Endothelial cell (in vitro differentiated cells): ENCODE measurements at regions not wholly inside any gene's neighbourhood (a gene's known extent, or its start where the extent isn't known, plus 50 kb on each side); places are given as distances from the start of the nearest gene placed in this dataset.

Source experiments
- DNase-seq: peaks from one replicate; pipeline ENCODE4 v3.0.0; 2021; ENCODE audit warnings: low spot score
- H3K27ac Mint-ChIP-seq: one replicate; pipeline ENCODE4 v1.8.0; 2021; ENCODE audit warnings: mixed read lengths, inconsistent platforms; ENCODE audit not compliant: unreplicated experiment
- H3K27me3 Mint-ChIP-seq: one replicate; pipeline ENCODE4 v1.8.0; 2021; ENCODE audit warnings: mild to moderate bottlenecking, moderate library complexity, mixed read lengths, inconsistent platforms; ENCODE audit not compliant: unreplicated experiment
- H3K36me3 Mint-ChIP-seq: one replicate; pipeline ENCODE4 v1.8.0; 2021; ENCODE audit warnings: mild to moderate bottlenecking, low read depth, mixed read lengths, inconsistent platforms; ENCODE audit not compliant: unreplicated experiment
- H3K4me1 Mint-ChIP-seq: one replicate; pipeline ENCODE4 v1.8.0; 2021; ENCODE audit warnings: mild to moderate bottlenecking, mixed read lengths, inconsistent platforms; ENCODE audit not compliant: unreplicated experiment
- H3K4me3 Mint-ChIP-seq: one replicate; pipeline ENCODE4 v1.8.0; 2021; ENCODE audit warnings: mild to moderate bottlenecking, mixed read lengths, inconsistent platforms; ENCODE audit not compliant: unreplicated experiment
- H3K9me3 Mint-ChIP-seq: one replicate; pipeline ENCODE4 v1.8.0; 2021; ENCODE audit warnings: mixed read lengths, inconsistent platforms; ENCODE audit not compliant: unreplicated experiment
- CTCF ChIP-seq: fragments of 200-600 bp; sonication (generic); IDR thresholded peaks from one replicate; pipeline ENCODE4 v1.5.0; 2021; ENCODE audit warnings: antibody characterized with exemption; ENCODE audit not compliant: unreplicated experiment

GRCh38 chr20:39283464-39283863, 321.3 kb downstream of the DHX35 start:
- H3K4me3 Mint-ChIP-seq: no peak overlapping the region
- H3K27ac Mint-ChIP-seq: no peak overlapping the region
- peaks cover 8% of the 10 kb centered on the region for H3K4me1 Mint-ChIP-seq
- H3K9me3 Mint-ChIP-seq: no peaks in the 10 kb centered on the region
- H3K27me3 Mint-ChIP-seq: peaks cover 3% of the 10 kb centered on the region
- peaks cover 7% of the 10 kb centered on the region for H3K36me3 Mint-ChIP-seq
- no peak for TF ChIP-seq CTCF
- DNase-seq: no peak

GRCh38 chr20:39282619-39283092, 320.5 kb downstream of the DHX35 start:
- Mint-ChIP-seq H3K36me3 (peaks cover 3% of the 10 kb centered on the region), H3K27ac (no peak overlapping the region), H3K4me3 (no peak overlapping the region), H3K27me3 (peaks cover 2% of the 10 kb centered on the region), H3K9me3 (no peaks in the 10 kb centered on the region), H3K4me1 (peaks cover 8% of the 10 kb centered on the region)
- no peak for DNase-seq
- no peak for TF ChIP-seq CTCF

GRCh38 chr20:39280875-39281274, 318.7 kb downstream of the DHX35 start:
- Mint-ChIP-seq H3K27me3 (peaks cover 3% of the 10 kb centered on the region), H3K4me3 (no peak overlapping the region), H3K36me3 (no peaks in the 10 kb centered on the region), H3K9me3 (no peaks in the 10 kb centered on the region), H3K27ac (no peak overlapping the region), H3K4me1 (peaks cover 8% of the 10 kb centered on the region)
- TF ChIP-seq CTCF: no peak
- no peak for DNase-seq

GRCh38 chr20:39278230-39278788, 316.2 kb downstream of the DHX35 start:
- Mint-ChIP-seq H3K27ac (no peak overlapping the region), H3K4me1 (peaks cover 8% of the 10 kb centered on the region), H3K4me3 (no peak overlapping the region), H3K27me3 (peaks cover 6% of the 10 kb centered on the region), H3K9me3 (no peaks in the 10 kb centered on the region), H3K36me3 (no peaks in the 10 kb centered on the region)
- no peak for DNase-seq
- TF ChIP-seq CTCF: no peak

GRCh38 chr20:39277185-39277584, 315.0 kb downstream of the DHX35 start:
- no peak overlapping the region for H3K27ac Mint-ChIP-seq
- H3K9me3 Mint-ChIP-seq: no peaks in the 10 kb centered on the region
- H3K27me3 Mint-ChIP-seq: peaks cover 4% of the 10 kb centered on the region
- no peaks in the 10 kb centered on the region for H3K36me3 Mint-ChIP-seq
- no peak overlapping the region for H3K4me3 Mint-ChIP-seq
- TF ChIP-seq CTCF: no peak
- no peak for DNase-seq
- peaks cover under 1% of the 10 kb centered on the region for H3K4me1 Mint-ChIP-seq
